Neural cell (in vitro differentiated cells): ENCODE measurements at regions not wholly inside any gene's neighbourhood (a gene's known extent, or its start where the extent isn't known, plus 50 kb on each side); places are given as distances from the start of the nearest gene placed in this dataset.

ENCODE experiments used
- H2AFZ ChIP-seq: fragments of 200-600, 300-800 bp; sonication (generic), shearing (Covaris generic); 2 replicates; pipeline ENCODE4 v1.6.0; 2014; ENCODE audit warnings: low read depth, mild to moderate bottlenecking, antibody characterized with exemption, low read length, moderate library complexity
- H3F3A ChIP-seq: fragments of 200-600 bp; shearing (Covaris generic); 2 replicates; pipeline ENCODE4 v1.6.1; 2016; ENCODE audit warnings: mild to moderate bottlenecking, moderate library complexity, mixed read lengths, antibody characterized with exemption, low read length; ENCODE audit not compliant: insufficient read depth, poor library complexity, severe bottlenecking
- H3K27ac ChIP-seq: fragments of 200-600, 300-800 bp; sonication (generic), shearing (Covaris generic); 2 replicates; pipeline ENCODE4 v1.5.1; 2014; ENCODE audit warnings: mild to moderate bottlenecking, low read length, moderate library complexity
- H3K27me3 ChIP-seq: fragments of 300-800, 200-600 bp; sonication (generic), shearing (Covaris generic); 2 replicates; pipeline ENCODE4 v1.6.0; 2014; ENCODE audit warnings: mild to moderate bottlenecking, low read depth, low read length, moderate library complexity; ENCODE audit not compliant: insufficient read depth
- H3K36me3 ChIP-seq: fragments of 300-800, 200-600 bp; sonication (generic), shearing (Covaris generic); 2 replicates; pipeline ENCODE4 v1.5.1; 2014; ENCODE audit warnings: mild to moderate bottlenecking, antibody characterized with exemption, low read length, moderate library complexity; ENCODE audit not compliant: insufficient read depth
- H3K4me2 ChIP-seq: fragments of 300-800, 200-600 bp; sonication (generic), shearing (Covaris generic); 2 replicates; pipeline ENCODE4 v1.6.0; 2014; ENCODE audit warnings: mild to moderate bottlenecking, low read length
- H3K4me3 ChIP-seq: fragments of 300-800, 200-600 bp; sonication (generic), shearing (Covaris generic); 2 replicates; pipeline ENCODE4 v1.5.1; 2014; ENCODE audit warnings: mild to moderate bottlenecking, low read length, moderate library complexity
- H3K79me2 ChIP-seq: fragments of 200-600 bp; shearing (Covaris generic); replicated peaks from 2 replicates; pipeline ENCODE4 v1.6.0; 2014; ENCODE audit warnings: mild to moderate bottlenecking, low read length, moderate library complexity; ENCODE audit not compliant: insufficient read depth
- H3K9ac ChIP-seq: fragments of 300-800, 200-600 bp; sonication (generic), shearing (Covaris generic); 2 replicates; pipeline ENCODE4 v1.6.1; 2016; ENCODE audit warnings: mild to moderate bottlenecking, low read length, mixed read lengths
- H3K9me2 ChIP-seq: fragments of 200-600 bp; shearing (Covaris generic); 2 replicates; pipeline ENCODE4 v1.6.1; 2016; ENCODE audit warnings: mild to moderate bottlenecking, low read length, mixed read lengths; ENCODE audit not compliant: insufficient read depth
- H3K9me3 ChIP-seq: fragments of 200-600, 300-800 bp; sonication (generic), shearing (Covaris generic); 2 replicates; pipeline ENCODE4 v1.6.1; 2016; ENCODE audit warnings: mild to moderate bottlenecking, mixed run types, low read length, moderate library complexity, mixed read lengths
- H4K20me1 ChIP-seq: fragments of 200-600 bp; shearing (Covaris generic); 2 replicates; pipeline ENCODE4 v1.6.1; 2016; ENCODE audit warnings: mild to moderate bottlenecking, mixed run types; ENCODE audit not compliant: insufficient read depth
- EP300 ChIP-seq: fragments of 450-650 bp; conservative IDR thresholded peaks from 2 replicates; pipeline ENCODE4 v1.6.1; 2014; ENCODE audit warnings: antibody characterized with exemption, mild to moderate bottlenecking, moderate library complexity; ENCODE audit not compliant: poor library complexity, severe bottlenecking
- EZH2 ChIP-seq: fragments of 200-600, 300-800 bp; shearing (Covaris generic), sonication (generic); IDR thresholded peaks from 2 replicates; pipeline ENCODE4 v1.6.1; 2014; ENCODE audit warnings: antibody characterized with exemption, low read length, borderline replicate concordance, mild to moderate bottlenecking; ENCODE audit not compliant: insufficient read depth, poor library complexity, severe bottlenecking
- MXI1 ChIP-seq: fragments of 450-650 bp; conservative IDR thresholded peaks from 2 replicates; pipeline ENCODE4 v1.6.1; 2014; ENCODE audit warnings: antibody characterized with exemption, mild to moderate bottlenecking; ENCODE audit not compliant: poor library complexity, severe bottlenecking
- POLR2AphosphoS5 ChIP-seq: IDR thresholded peaks from 2 replicates; pipeline ENCODE4 v1.6.1; 2012
- RAD21 ChIP-seq: fragments of 450-650 bp; conservative IDR thresholded peaks from 2 replicates; pipeline ENCODE4 v1.6.1; 2014; ENCODE audit warnings: antibody characterized with exemption, mild to moderate bottlenecking, moderate library complexity
- SMC3 ChIP-seq: fragments of 450-650 bp; conservative IDR thresholded peaks from 2 replicates; pipeline ENCODE4 v1.6.1; 2014; ENCODE audit warnings: antibody characterized with exemption, mild to moderate bottlenecking, moderate library complexity; ENCODE audit not compliant: poor library complexity
- TAF1 ChIP-seq: IDR thresholded peaks from 2 replicates; pipeline ENCODE4 v1.6.1; 2012; ENCODE audit warnings: low read depth
- TF ChIP-seq, protein P1 (sequence below): fragments of 450-650 bp; IDR thresholded peaks from 2 replicates; pipeline ENCODE4 v1.5.1; 2014; ENCODE audit warnings: antibody characterized with exemption, mild to moderate bottlenecking, moderate library complexity; ENCODE audit not compliant: poor library complexity, severe bottlenecking
- TF ChIP-seq, protein P2 (sequence below): IDR thresholded peaks from 2 replicates; pipeline ENCODE4 v1.6.1; 2012; ENCODE audit warnings: borderline replicate concordance

DNA sequence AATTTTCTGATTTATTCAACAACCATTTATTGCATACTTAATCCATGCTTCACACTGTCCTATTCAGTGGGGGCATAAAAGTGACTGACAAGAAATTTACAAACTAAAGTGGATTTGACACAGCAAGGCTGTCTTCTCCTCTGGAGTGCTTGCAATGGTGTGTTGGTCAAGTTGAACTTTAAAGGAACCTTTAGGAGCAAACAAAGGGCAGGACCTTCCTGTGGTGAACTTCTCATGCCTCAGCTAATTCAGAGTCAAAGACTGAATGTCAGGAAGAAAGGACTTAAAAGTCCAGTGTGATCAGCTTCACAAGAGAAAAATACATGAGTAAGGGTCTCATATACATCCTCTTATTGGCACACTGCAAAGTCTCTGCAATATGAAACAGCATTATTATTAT is 60.8 kb upstream of the TENT5A start:
- Histone ChIP-seq H3K27ac (no peak overlapping the region), H3K9me2 (no peaks in the 10 kb centered on the region), H3K9me3 (no peaks in the 10 kb centered on the region), H3K36me3 (no peaks in the 10 kb centered on the region), H3K27me3 (no peaks in the 10 kb centered on the region), H3K4me2 (no peak overlapping the region), H4K20me1 (no peaks in the 10 kb centered on the region), H3F3A (no peaks in the 10 kb centered on the region), H2AFZ (no peak overlapping the region), H3K9ac (no peak overlapping the region), H3K79me2 (no peaks in the 10 kb centered on the region), H3K4me3 (no peak overlapping the region)
- TF ChIP-seq MXI1 (no peak), EZH2 (no peak), RAD21 (no peak), EP300 (no peak), TAF1 (no peak), POLR2AphosphoS5 (no peak), SMC3 (no peak)
- TF ChIP-seq, protein P1, sequence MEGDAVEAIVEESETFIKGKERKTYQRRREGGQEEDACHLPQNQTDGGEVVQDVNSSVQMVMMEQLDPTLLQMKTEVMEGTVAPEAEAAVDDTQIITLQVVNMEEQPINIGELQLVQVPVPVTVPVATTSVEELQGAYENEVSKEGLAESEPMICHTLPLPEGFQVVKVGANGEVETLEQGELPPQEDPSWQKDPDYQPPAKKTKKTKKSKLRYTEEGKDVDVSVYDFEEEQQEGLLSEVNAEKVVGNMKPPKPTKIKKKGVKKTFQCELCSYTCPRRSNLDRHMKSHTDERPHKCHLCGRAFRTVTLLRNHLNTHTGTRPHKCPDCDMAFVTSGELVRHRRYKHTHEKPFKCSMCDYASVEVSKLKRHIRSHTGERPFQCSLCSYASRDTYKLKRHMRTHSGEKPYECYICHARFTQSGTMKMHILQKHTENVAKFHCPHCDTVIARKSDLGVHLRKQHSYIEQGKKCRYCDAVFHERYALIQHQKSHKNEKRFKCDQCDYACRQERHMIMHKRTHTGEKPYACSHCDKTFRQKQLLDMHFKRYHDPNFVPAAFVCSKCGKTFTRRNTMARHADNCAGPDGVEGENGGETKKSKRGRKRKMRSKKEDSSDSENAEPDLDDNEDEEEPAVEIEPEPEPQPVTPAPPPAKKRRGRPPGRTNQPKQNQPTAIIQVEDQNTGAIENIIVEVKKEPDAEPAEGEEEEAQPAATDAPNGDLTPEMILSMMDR, result no peak
- TF ChIP-seq, protein P2, sequence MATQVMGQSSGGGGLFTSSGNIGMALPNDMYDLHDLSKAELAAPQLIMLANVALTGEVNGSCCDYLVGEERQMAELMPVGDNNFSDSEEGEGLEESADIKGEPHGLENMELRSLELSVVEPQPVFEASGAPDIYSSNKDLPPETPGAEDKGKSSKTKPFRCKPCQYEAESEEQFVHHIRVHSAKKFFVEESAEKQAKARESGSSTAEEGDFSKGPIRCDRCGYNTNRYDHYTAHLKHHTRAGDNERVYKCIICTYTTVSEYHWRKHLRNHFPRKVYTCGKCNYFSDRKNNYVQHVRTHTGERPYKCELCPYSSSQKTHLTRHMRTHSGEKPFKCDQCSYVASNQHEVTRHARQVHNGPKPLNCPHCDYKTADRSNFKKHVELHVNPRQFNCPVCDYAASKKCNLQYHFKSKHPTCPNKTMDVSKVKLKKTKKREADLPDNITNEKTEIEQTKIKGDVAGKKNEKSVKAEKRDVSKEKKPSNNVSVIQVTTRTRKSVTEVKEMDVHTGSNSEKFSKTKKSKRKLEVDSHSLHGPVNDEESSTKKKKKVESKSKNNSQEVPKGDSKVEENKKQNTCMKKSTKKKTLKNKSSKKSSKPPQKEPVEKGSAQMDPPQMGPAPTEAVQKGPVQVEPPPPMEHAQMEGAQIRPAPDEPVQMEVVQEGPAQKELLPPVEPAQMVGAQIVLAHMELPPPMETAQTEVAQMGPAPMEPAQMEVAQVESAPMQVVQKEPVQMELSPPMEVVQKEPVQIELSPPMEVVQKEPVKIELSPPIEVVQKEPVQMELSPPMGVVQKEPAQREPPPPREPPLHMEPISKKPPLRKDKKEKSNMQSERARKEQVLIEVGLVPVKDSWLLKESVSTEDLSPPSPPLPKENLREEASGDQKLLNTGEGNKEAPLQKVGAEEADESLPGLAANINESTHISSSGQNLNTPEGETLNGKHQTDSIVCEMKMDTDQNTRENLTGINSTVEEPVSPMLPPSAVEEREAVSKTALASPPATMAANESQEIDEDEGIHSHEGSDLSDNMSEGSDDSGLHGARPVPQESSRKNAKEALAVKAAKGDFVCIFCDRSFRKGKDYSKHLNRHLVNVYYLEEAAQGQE, result no peak

DNA sequence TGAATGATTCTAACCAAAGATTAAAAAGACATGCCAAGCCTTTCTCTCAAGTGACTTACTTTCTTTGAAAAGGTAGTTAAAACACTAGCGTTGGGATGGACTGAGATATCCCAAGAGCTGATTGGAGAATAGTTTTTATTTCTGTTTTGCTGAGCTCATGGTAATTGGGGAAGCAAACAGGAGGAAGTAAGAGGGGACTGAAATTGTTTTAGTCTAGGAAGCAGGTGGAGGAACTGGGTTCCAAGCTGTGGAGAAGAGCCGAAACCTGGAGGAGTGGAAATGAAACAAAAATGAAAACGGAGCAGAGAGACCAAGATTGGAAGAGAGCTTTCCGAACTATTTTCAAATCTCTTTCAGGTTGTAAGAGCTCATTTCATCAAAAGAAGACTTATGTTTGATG is 59.9 kb upstream of the TENT5A start:
- H3K4me3 ChIP-seq, result no peak overlapping the region
- no peaks in the 10 kb centered on the region for H3K9me3 ChIP-seq
- TF ChIP-seq, protein P2, result no peak
- no peak for TF ChIP-seq SMC3
- no peak for TF ChIP-seq EP300
- TF ChIP-seq POLR2AphosphoS5, result no peak
- no peaks in the 10 kb centered on the region for H3K79me2 ChIP-seq
- no peaks in the 10 kb centered on the region for H3K27me3 ChIP-seq
- no peaks in the 10 kb centered on the region for H3K36me3 ChIP-seq
- H4K20me1 ChIP-seq, result no peaks in the 10 kb centered on the region
- H3K9me2 ChIP-seq, result no peaks in the 10 kb centered on the region
- H3F3A ChIP-seq, result no peaks in the 10 kb centered on the region
- no peak overlapping the region for H2AFZ ChIP-seq
- no peak overlapping the region for H3K4me2 ChIP-seq
- no peak overlapping the region for H3K9ac ChIP-seq
- H3K27ac ChIP-seq, result no peak overlapping the region
